ENCODE measurements at regions not wholly inside any gene's neighbourhood (a gene's known extent, or its start where the extent isn't known, plus 50 kb on each side); places are given as distances from the start of the nearest gene placed in this dataset.

DNA sequence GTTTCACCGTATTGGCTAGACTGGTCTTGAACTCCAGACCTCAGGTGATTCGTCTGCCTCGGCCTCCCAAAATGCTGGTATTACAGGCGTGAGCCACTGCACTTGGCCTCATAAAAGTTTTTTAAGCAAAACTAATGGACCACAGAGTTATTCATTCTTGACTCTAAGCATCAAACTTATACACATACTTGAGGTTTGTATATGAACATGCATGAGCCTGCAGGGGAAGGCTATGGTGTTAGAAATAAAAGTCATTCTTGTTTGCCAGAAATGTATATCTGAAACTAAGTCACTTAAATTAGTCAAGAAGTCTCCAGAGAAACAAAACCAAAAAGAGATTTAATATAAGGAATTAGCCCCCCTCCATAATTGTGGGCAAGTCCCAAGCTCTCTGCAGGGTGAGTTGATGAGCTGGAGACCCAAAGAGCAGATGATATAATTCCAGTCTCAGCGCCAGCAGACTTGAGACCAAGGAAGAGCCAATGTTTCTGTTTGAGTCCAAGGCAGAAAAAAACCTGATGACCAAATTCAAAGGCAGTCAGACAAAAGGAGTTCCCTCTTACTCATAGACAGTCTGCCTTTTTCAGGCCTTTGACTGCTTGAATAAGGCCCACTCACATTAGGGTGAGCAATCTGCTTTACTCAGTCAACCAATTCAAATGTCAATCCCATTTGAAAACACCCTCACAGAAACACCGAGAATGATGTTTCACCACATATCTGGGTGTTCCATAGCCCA is 69.0 kb upstream of the DSG1 start:
- TF ChIP-seq, protein P1, sequence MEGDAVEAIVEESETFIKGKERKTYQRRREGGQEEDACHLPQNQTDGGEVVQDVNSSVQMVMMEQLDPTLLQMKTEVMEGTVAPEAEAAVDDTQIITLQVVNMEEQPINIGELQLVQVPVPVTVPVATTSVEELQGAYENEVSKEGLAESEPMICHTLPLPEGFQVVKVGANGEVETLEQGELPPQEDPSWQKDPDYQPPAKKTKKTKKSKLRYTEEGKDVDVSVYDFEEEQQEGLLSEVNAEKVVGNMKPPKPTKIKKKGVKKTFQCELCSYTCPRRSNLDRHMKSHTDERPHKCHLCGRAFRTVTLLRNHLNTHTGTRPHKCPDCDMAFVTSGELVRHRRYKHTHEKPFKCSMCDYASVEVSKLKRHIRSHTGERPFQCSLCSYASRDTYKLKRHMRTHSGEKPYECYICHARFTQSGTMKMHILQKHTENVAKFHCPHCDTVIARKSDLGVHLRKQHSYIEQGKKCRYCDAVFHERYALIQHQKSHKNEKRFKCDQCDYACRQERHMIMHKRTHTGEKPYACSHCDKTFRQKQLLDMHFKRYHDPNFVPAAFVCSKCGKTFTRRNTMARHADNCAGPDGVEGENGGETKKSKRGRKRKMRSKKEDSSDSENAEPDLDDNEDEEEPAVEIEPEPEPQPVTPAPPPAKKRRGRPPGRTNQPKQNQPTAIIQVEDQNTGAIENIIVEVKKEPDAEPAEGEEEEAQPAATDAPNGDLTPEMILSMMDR (IDR thresholded peaks at IDR 0.05; ENCODE audit: low read depth, low read length), result no peak
- TF ChIP-seq EZH2phosphoT487 (IDR thresholded peaks at IDR 0.05; ENCODE audit: low read depth), result no peak

Measured in OCI-LY3 (cell line).